HCT116 (cell line): ENCODE measurements at regions not wholly inside any gene's neighbourhood (a gene's known extent, or its start where the extent isn't known, plus 50 kb on each side); places are given as distances from the start of the nearest gene placed in this dataset.

Experiments
- ATAC-seq: fragments of 200-7000 bp; cut with Tn5 transposase; 2 replicates; pipeline ENCODE4 v1.9.1; 2020; ENCODE audit warnings: mild to moderate bottlenecking, moderate library complexity
- BruUV-seq: library from RNA; stranded (reverse); fragments of 400-500 nt; replicated peaks from 2 replicates; lab custom pipeline; 2021; lab: Mats Ljungman, UMichigan
- CTCF ChIA-PET: fragments of 300-600 bp; sonication (Branson Sonifier 250); formaldehyde crosslinking; loops from one replicate; lab custom pipeline; 2021; ENCODE audit warnings: antibody characterized with exemption; lab: Charles Lee
- POLR2A ChIA-PET: fragments of 300-600, 350-600 bp; sonication (Branson Sonifier 250); formaldehyde crosslinking; loops from one replicate; lab custom pipeline; 2021; ENCODE audit warnings: antibody characterized with exemption; lab: Charles Lee
- RAD21 ChIA-PET, 2 experiments: fragments of 300-600 bp; sonication (Branson Sonifier 250); formaldehyde crosslinking; loops; one replicate each; lab custom pipeline; 2023; ENCODE audit warnings: low total read pairs in 2 of 2; ENCODE audit not compliant: uncharacterized antibody in 2 of 2, unreplicated experiment in 2 of 2, low non-redundant PET in 1 of 2; lab: Charles Lee
- DNase-seq: peaks from one replicate; pipeline ENCODE4 v3.0.0-alpha.2; 2010; ENCODE audit warnings: low read depth, low spot score
- H2AFZ ChIP-seq: fragments of 200-600 bp; shearing (Covaris generic), sonication (generic); 2 replicates; pipeline ENCODE4 v1.6.1; 2017; ENCODE audit warnings: low read depth, mixed run types, mixed read lengths, antibody characterized with exemption, low read length; ENCODE audit not compliant: poor library complexity, severe bottlenecking
- H3K27ac ChIP-seq: 2 replicates; pipeline ENCODE4 v1.5.1; 2012; ENCODE audit warnings: low read depth, low read length
- H3K27me3 ChIP-seq: fragments of 200-600 bp; sonication (generic); 2 replicates; pipeline ENCODE4 v1.6.1; 2016; ENCODE audit warnings: mixed run types, low read length, mixed read lengths; ENCODE audit not compliant: insufficient read depth
- H3K36me3 ChIP-seq, 2 experiments: fragments of 200-500 bp in 1 of 2; fragments of 200-600 bp in 1 of 2; sonication (Bioruptor generic) in 1 of 2; sonication (generic) in 1 of 2; 2 replicates each; pipeline versions ENCODE4 v1.5.1 to v1.6.1; 2014 to 2016; ENCODE audit warnings: low read length in 2 of 2, inconsistent platforms in 1 of 2, mixed read lengths in 1 of 2, mixed run types in 1 of 2; ENCODE audit not compliant: insufficient read depth in 2 of 2, control insufficient read depth in 1 of 2
- H3K4me1 ChIP-seq, 2 experiments: fragments of 200-600 bp in 1 of 2; sonication (generic) in 1 of 2; 2 replicates each; pipeline versions ENCODE4 v1.5.1 to v1.6.1; 2012 to 2017; ENCODE audit warnings: low read length in 2 of 2, inconsistent platforms in 1 of 2, mild to moderate bottlenecking in 1 of 2, mixed read lengths in 1 of 2, mixed run types in 1 of 2, moderate library complexity in 1 of 2; ENCODE audit not compliant: insufficient read depth in 2 of 2, control insufficient read depth in 1 of 2
- H3K4me2 ChIP-seq: fragments of 200-600 bp; sonication (generic); 2 replicates; pipeline ENCODE4 v1.6.1; 2017; ENCODE audit warnings: mixed run types, low read length, mixed read lengths
- H3K4me3 ChIP-seq, 2 experiments: fragments of 200-600 bp in 1 of 2; sonication (generic) in 1 of 2; replicated peaks in 1 of 2; 2 replicates each; pipeline ENCODE4 v1.5.1; 2011 to 2016; ENCODE audit warnings: low read length in 2 of 2, control low read depth in 1 of 2, low read depth in 1 of 2, mild to moderate bottlenecking in 1 of 2, mixed read lengths in 1 of 2, mixed run types in 1 of 2
- H3K79me2 ChIP-seq: fragments of 200-600 bp; sonication (generic); 2 replicates; pipeline ENCODE4 v1.6.1; 2017; ENCODE audit warnings: mild to moderate bottlenecking, mixed run types, low read length, moderate library complexity, mixed read lengths; ENCODE audit not compliant: insufficient read depth
- H3K9ac ChIP-seq: fragments of 200-600 bp; sonication (generic); 2 replicates; pipeline ENCODE4 v1.6.1; 2016; ENCODE audit warnings: low read length, mixed read lengths
- H3K9me2 ChIP-seq: fragments of 200-600 bp; sonication (generic), shearing (Covaris generic); 2 replicates; pipeline ENCODE4 v1.6.1; 2017; ENCODE audit warnings: mixed run types, mild to moderate bottlenecking, moderate library complexity; ENCODE audit not compliant: insufficient read depth
- H3K9me3 ChIP-seq, 2 experiments: fragments of 200-500 bp in 1 of 2; fragments of 200-600 bp in 1 of 2; sonication (Bioruptor generic) in 1 of 2; sonication (generic) in 1 of 2; 2 replicates each; pipeline ENCODE4 v1.6.1; 2014 to 2017; ENCODE audit warnings: low read length in 2 of 2, mixed read lengths in 2 of 2, inconsistent platforms in 1 of 2, low read depth in 1 of 2, mild to moderate bottlenecking in 1 of 2, mixed run types in 1 of 2, moderate library complexity in 1 of 2; ENCODE audit not compliant: control insufficient read depth in 1 of 2, insufficient read depth in 1 of 2
- H4K20me1 ChIP-seq: fragments of 200-600 bp; sonication (generic), shearing (Covaris generic); 2 replicates; pipeline ENCODE4 v1.6.1; 2017; ENCODE audit warnings: mixed run types, mild to moderate bottlenecking, moderate library complexity; ENCODE audit not compliant: insufficient read depth
- CBX3 ChIP-seq: IDR thresholded peaks from 2 replicates; pipeline ENCODE4 v1.6.1; 2012; ENCODE audit warnings: low read depth
- CEBPB ChIP-seq: IDR thresholded peaks from 2 replicates; pipeline ENCODE4 v1.6.1; 2012; ENCODE audit warnings: low read depth
- ELF1 ChIP-seq: IDR thresholded peaks from 2 replicates; pipeline ENCODE4 v1.6.1; 2012; ENCODE audit warnings: low read depth, borderline replicate concordance
- EZH2 ChIP-seq: fragments of 200-600 bp; sonication (generic); IDR thresholded peaks from 2 replicates; pipeline ENCODE4 v1.6.1; 2017; ENCODE audit warnings: antibody characterized with exemption, mixed run types
- EZH2phosphoT487 ChIP-seq: fragments of 200-600 bp; IDR thresholded peaks from 2 replicates; pipeline ENCODE4 v1.6.1; 2018; ENCODE audit warnings: antibody characterized with exemption, borderline replicate concordance
- FOSL1 ChIP-seq: IDR thresholded peaks from 2 replicates; pipeline ENCODE4 v1.6.1; 2012; ENCODE audit warnings: low read depth
- JUND ChIP-seq: IDR thresholded peaks from 2 replicates; pipeline ENCODE4 v1.6.1; 2012
- POLR2A ChIP-seq: IDR thresholded peaks from 2 replicates; pipeline ENCODE4 v1.7.0; 2011; ENCODE audit warnings: borderline replicate concordance; ENCODE audit not compliant: insufficient read depth, insufficient read length; ENCODE audit errors: extremely low read depth
- POLR2AphosphoS5 ChIP-seq: IDR thresholded peaks from 2 replicates; pipeline ENCODE4 v1.6.1; 2011; ENCODE audit warnings: mild to moderate bottlenecking, low read depth, low read length, moderate library complexity
- RAD21 ChIP-seq: IDR thresholded peaks from 2 replicates; pipeline ENCODE4 v1.6.1; 2012; ENCODE audit warnings: low read depth, mild to moderate bottlenecking
- SIN3A ChIP-seq: IDR thresholded peaks from 2 replicates; pipeline ENCODE4 v1.6.1; 2012; ENCODE audit warnings: low read depth
- SRF ChIP-seq: IDR thresholded peaks from 2 replicates; pipeline ENCODE4 v1.6.1; 2012; ENCODE audit warnings: low read depth
- TCF7L2 ChIP-seq: IDR thresholded peaks from 2 replicates; pipeline ENCODE4 v1.7.0; 2011; ENCODE audit warnings: borderline replicate concordance, inconsistent platforms; ENCODE audit not compliant: insufficient read depth, insufficient read length; ENCODE audit errors: extremely low read depth
- YY1 ChIP-seq: IDR thresholded peaks from 2 replicates; pipeline ENCODE4 v1.6.1; 2011; ENCODE audit warnings: low read length, low read depth, moderate library complexity, mild to moderate bottlenecking; ENCODE audit not compliant: insufficient replicate concordance; ENCODE audit errors: extremely low read depth
- ZFX ChIP-seq: fragments of 450-650 bp; IDR thresholded peaks from 2 replicates; pipeline ENCODE4 v1.6.1; 2017
- ZNF274 ChIP-seq: fragments of 200-500 bp; sonication (Bioruptor generic); IDR thresholded peaks from 2 replicates; pipeline ENCODE4 v1.6.1; 2014; ENCODE audit warnings: mild to moderate bottlenecking, low read depth, low read length, inconsistent platforms
- intact Hi-C: fragments of 100-400 bp; cut with micrococcal nuclease; formaldehyde crosslinking; loops from 2 replicates; pipeline ENCODE4 v1.10.0; 2022
- TF ChIP-seq, protein P1 (sequence below): IDR thresholded peaks from 2 replicates; pipeline ENCODE4 v1.6.1; 2011; ENCODE audit warnings: mild to moderate bottlenecking, low read length, moderate library complexity; ENCODE audit not compliant: insufficient replicate concordance; ENCODE audit errors: extremely low read depth
- TF ChIP-seq, protein P2 (sequence below), 3 experiments: fragments of 200-600 bp in 1 of 3; sonication (generic) in 1 of 3; IDR thresholded peaks in 2 of 3; conservative IDR thresholded peaks in 1 of 3; 2 replicates each; pipeline ENCODE4 v1.5.1; 2012 to 2017; ENCODE audit warnings: low read depth in 2 of 3, low read length in 2 of 3, antibody characterized with exemption in 1 of 3, borderline replicate concordance in 1 of 3, control low read depth in 1 of 3, mild to moderate bottlenecking in 1 of 3, mixed read lengths in 1 of 3, mixed run types in 1 of 3, moderate library complexity in 1 of 3; ENCODE audit not compliant: insufficient read depth in 1 of 3
- TF ChIP-seq, protein P3 (sequence below): IDR thresholded peaks from 2 replicates; pipeline ENCODE4 v1.6.1; 2012
- TF ChIP-seq, protein P4 (sequence below): IDR thresholded peaks from 2 replicates; pipeline ENCODE4 v1.6.1; 2012

DNA sequence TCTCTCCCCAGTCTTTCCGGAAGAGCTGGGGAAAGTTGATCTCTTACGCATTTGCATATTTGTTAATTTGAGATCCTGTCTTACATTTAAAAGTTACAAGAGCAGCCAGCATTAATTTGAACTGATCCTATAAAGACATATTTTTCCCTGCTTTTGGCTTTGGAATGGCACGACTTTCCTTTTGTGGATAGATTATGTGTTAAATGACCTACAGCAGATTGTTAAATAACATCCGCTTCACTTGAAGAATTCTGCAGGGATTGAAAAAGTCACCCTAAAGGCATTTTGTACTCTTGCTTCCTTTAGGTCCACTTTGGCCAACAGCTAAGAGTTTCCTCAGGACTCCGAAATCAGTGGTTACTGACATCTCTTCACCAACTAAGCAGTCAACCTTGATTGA, 334.0 kb downstream of the TBC1D4 start:
- H3K9me3 ChIP-seq: no peaks in the 10 kb centered on the region
- H3K36me3 ChIP-seq: no peaks in the 10 kb centered on the region
- H3K4me1 ChIP-seq: no peaks in the 10 kb centered on the region
- H3K27me3 ChIP-seq: no peaks in the 10 kb centered on the region
- no peak overlapping the region for H3K4me2 ChIP-seq
- no peak for TF ChIP-seq ELF1
- no peak for TF ChIP-seq FOSL1
- no peak for TF ChIP-seq YY1
- TF ChIP-seq JUND: no peak
- TF ChIP-seq POLR2AphosphoS5: no peak
- TF ChIP-seq, protein P1, sequence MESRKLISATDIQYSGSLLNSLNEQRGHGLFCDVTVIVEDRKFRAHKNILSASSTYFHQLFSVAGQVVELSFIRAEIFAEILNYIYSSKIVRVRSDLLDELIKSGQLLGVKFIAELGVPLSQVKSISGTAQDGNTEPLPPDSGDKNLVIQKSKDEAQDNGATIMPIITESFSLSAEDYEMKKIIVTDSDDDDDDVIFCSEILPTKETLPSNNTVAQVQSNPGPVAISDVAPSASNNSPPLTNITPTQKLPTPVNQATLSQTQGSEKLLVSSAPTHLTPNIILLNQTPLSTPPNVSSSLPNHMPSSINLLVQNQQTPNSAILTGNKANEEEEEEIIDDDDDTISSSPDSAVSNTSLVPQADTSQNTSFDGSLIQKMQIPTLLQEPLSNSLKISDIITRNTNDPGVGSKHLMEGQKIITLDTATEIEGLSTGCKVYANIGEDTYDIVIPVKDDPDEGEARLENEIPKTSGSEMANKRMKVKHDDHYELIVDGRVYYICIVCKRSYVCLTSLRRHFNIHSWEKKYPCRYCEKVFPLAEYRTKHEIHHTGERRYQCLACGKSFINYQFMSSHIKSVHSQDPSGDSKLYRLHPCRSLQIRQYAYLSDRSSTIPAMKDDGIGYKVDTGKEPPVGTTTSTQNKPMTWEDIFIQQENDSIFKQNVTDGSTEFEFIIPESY: no peak
- TF ChIP-seq, protein P2, sequence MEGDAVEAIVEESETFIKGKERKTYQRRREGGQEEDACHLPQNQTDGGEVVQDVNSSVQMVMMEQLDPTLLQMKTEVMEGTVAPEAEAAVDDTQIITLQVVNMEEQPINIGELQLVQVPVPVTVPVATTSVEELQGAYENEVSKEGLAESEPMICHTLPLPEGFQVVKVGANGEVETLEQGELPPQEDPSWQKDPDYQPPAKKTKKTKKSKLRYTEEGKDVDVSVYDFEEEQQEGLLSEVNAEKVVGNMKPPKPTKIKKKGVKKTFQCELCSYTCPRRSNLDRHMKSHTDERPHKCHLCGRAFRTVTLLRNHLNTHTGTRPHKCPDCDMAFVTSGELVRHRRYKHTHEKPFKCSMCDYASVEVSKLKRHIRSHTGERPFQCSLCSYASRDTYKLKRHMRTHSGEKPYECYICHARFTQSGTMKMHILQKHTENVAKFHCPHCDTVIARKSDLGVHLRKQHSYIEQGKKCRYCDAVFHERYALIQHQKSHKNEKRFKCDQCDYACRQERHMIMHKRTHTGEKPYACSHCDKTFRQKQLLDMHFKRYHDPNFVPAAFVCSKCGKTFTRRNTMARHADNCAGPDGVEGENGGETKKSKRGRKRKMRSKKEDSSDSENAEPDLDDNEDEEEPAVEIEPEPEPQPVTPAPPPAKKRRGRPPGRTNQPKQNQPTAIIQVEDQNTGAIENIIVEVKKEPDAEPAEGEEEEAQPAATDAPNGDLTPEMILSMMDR (IDR thresholded peaks at IDR 0.05 in 2 of 3, conservative IDR thresholded peaks at IDR 0.05 in 1 of 3; ENCODE audit: borderline replicate concordance in 1 of 3, insufficient read depth in 1 of 3, low read depth in 2 of 3, low read length in 2 of 3): no peak
- no peak for TF ChIP-seq SRF
- no peak for TF ChIP-seq ZNF274
- no peak for TF ChIP-seq ZFX
- TF ChIP-seq, protein P3, sequence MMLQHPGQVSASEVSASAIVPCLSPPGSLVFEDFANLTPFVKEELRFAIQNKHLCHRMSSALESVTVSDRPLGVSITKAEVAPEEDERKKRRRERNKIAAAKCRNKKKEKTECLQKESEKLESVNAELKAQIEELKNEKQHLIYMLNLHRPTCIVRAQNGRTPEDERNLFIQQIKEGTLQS: no peak
- TF ChIP-seq, protein P4, sequence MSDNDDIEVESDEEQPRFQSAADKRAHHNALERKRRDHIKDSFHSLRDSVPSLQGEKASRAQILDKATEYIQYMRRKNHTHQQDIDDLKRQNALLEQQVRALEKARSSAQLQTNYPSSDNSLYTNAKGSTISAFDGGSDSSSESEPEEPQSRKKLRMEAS: no peak
- no peak for TF ChIP-seq TCF7L2
- no peak for TF ChIP-seq CBX3
- no peak for TF ChIP-seq EZH2
- TF ChIP-seq RAD21: no peak
- TF ChIP-seq POLR2A: no peak
- no peak for TF ChIP-seq CEBPB
- no peak for TF ChIP-seq SIN3A
- no peak for TF ChIP-seq EZH2phosphoT487
- H2AFZ ChIP-seq: no peak overlapping the region
- no peaks in the 10 kb centered on the region for H3K9me2 ChIP-seq
- H3K79me2 ChIP-seq: no peaks in the 10 kb centered on the region
- CTCF ChIA-PET: no interaction called here
- POLR2A ChIA-PET: no interaction called here
- H4K20me1 ChIP-seq: no peaks in the 10 kb centered on the region
- RAD21 ChIA-PET: no interaction called here
- no peak overlapping the region for H3K9ac ChIP-seq
- DNase-seq (no peak), ATAC-seq (no peak)
- no TSS peak for BruUV-seq
- H3K4me3 ChIP-seq: no peak overlapping the region
- intact Hi-C loops: no loop called here
- H3K27ac ChIP-seq: no peak overlapping the region
